OCI-LY3 (cell line): ENCODE measurements at regions not wholly inside any gene's neighbourhood (a gene's known extent, or its start where the extent isn't known, plus 50 kb on each side); places are given as distances from the start of the nearest gene placed in this dataset.

Experiments used
- H2AFZ ChIP-seq: fragments of 200-600, 300-600 bp; shearing (Covaris generic); 2 replicates; pipeline ENCODE4 v1.6.0; 2014; ENCODE audit warnings: antibody characterized with exemption, low read depth, low read length
- H3K27ac ChIP-seq: fragments of 200-600, 300-600 bp; sonication (generic); 2 replicates; pipeline ENCODE4 v1.5.1; 2014; ENCODE audit warnings: mild to moderate bottlenecking, low read length, moderate library complexity, mixed read lengths
- H3K27me3 ChIP-seq: fragments of 200-600, 300-600 bp; sonication (generic); 2 replicates; pipeline ENCODE4 v1.6.1; 2014; ENCODE audit warnings: low read depth, low read length, mixed read lengths
- H3K36me3 ChIP-seq: fragments of 200-600, 300-600 bp; sonication (generic); replicated peaks from 2 replicates; pipeline ENCODE3; 2014; ENCODE audit warnings: low read depth, low read length, mixed read lengths
- H3K4me1 ChIP-seq: fragments of 300-600, 200-600 bp; sonication (generic); 2 replicates; pipeline ENCODE4 v1.6.1; 2014; ENCODE audit warnings: low read length, mixed read lengths
- H3K4me2 ChIP-seq: fragments of 200-600, 300-600 bp; sonication (generic); 2 replicates; pipeline ENCODE4 v1.6.1; 2014; ENCODE audit warnings: low read length, mixed read lengths
- H3K4me3 ChIP-seq: fragments of 300-600, 200-600 bp; sonication (generic); 2 replicates; pipeline ENCODE4 v1.5.1; 2014; ENCODE audit warnings: antibody characterized with exemption, mild to moderate bottlenecking, low read length, moderate library complexity
- H3K79me2 ChIP-seq: fragments of 300-600, 200-600 bp; shearing (Covaris generic); 2 replicates; pipeline ENCODE4 v1.6.1; 2014; ENCODE audit warnings: mild to moderate bottlenecking, low read length, mixed read lengths
- H3K9ac ChIP-seq: fragments of 300-600, 200-600 bp; shearing (Covaris generic); 2 replicates; pipeline ENCODE4 v1.6.0; 2014; ENCODE audit warnings: mild to moderate bottlenecking, low read length, moderate library complexity
- H3K9me3 ChIP-seq: fragments of 200-600, 300-600 bp; shearing (Covaris generic); 2 replicates; pipeline ENCODE4 v1.6.1; 2014; ENCODE audit warnings: low read length, mixed read lengths; ENCODE audit not compliant: insufficient read depth
- H4K20me1 ChIP-seq: fragments of 200-600, 300-600 bp; sonication (generic); 2 replicates; pipeline ENCODE4 v1.6.1; 2016; ENCODE audit warnings: low read length, mixed read lengths; ENCODE audit not compliant: insufficient read depth
- CTCF ChIP-seq: fragments of 200-600, 300-600 bp; sonication (generic); IDR thresholded peaks from 2 replicates; pipeline ENCODE4 v1.5.1; 2014; ENCODE audit warnings: antibody characterized with exemption, low read length, low read depth
- EZH2phosphoT487 ChIP-seq: fragments of 200-600 bp; shearing (Covaris generic); IDR thresholded peaks from 2 replicates; pipeline ENCODE4 v1.6.1; 2018; ENCODE audit warnings: antibody characterized with exemption, mixed run types, low read depth

- no peak overlapping the region for H3K4me2 ChIP-seq
- H3K27me3 ChIP-seq, result peaks cover 98% of the 10 kb centered on the region
Observed at GRCh38 chr3:72247126-72247525, 462.2 kb upstream of the PROK2 start.

GRCh38 chr3:72246685-72247084 is 461.7 kb upstream of the PROK2 start:
- H2AFZ ChIP-seq, result no peak overlapping the region
- TF ChIP-seq EZH2phosphoT487, result no peak
- no peak for TF ChIP-seq CTCF
- no peaks in the 10 kb centered on the region for H4K20me1 ChIP-seq
- no peak overlapping the region for H3K27ac ChIP-seq
- no peaks in the 10 kb centered on the region for H3K9me3 ChIP-seq
- H3K4me3 ChIP-seq, result no peak overlapping the region
- peaks cover 95% of the 10 kb centered on the region for H3K27me3 ChIP-seq
- H3K79me2 ChIP-seq, result no peaks in the 10 kb centered on the region
- 0 out of 2 replicates have a peak, but pooled peaks cover 3% of the 10 kb centered on the region for H3K4me1 ChIP-seq
- H3K9ac ChIP-seq, result no peak overlapping the region
- no peaks in the 10 kb centered on the region for H3K36me3 ChIP-seq
- no peak overlapping the region for H3K4me2 ChIP-seq

More at GRCh38 chr3:72247126-72247525, 462.2 kb upstream of the PROK2 start:
- Histone ChIP-seq H3K9ac (no peak overlapping the region), H3K79me2 (no peaks in the 10 kb centered on the region), H2AFZ (no peak overlapping the region), H3K27ac (no peak overlapping the region), H4K20me1 (no peaks in the 10 kb centered on the region), H3K4me3 (no peak overlapping the region), H3K4me1 (0 out of 2 replicates have a peak, but pooled peaks cover 3% of the 10 kb centered on the region), H3K36me3 (no peaks in the 10 kb centered on the region), H3K9me3 (no peaks in the 10 kb centered on the region)
- TF ChIP-seq EZH2phosphoT487 (no peak), CTCF (no peak)

- H3K9ac ChIP-seq, result no peak overlapping the region
- no peaks in the 10 kb centered on the region for H3K79me2 ChIP-seq
- H3K4me3 ChIP-seq, result no peak overlapping the region
- H3K36me3 ChIP-seq, result no peaks in the 10 kb centered on the region
- H4K20me1 ChIP-seq, result peaks cover 7% of the 10 kb centered on the region; the same call in 1 of the 2 replicates
- H2AFZ ChIP-seq, result no peak overlapping the region
- 0 out of 2 replicates have a peak, but pooled peaks cover 3% of the 10 kb centered on the region for H3K4me1 ChIP-seq
- H3K27ac ChIP-seq, result no peak overlapping the region
- peaks cover 95% of the 10 kb centered on the region for H3K27me3 ChIP-seq
- no peak overlapping the region for H3K4me2 ChIP-seq
- no peak for TF ChIP-seq CTCF
- no peak for TF ChIP-seq EZH2phosphoT487
- no peaks in the 10 kb centered on the region for H3K9me3 ChIP-seq
Observed at GRCh38 chr3:72245183-72245811, 460.3 kb upstream of the PROK2 start.

GRCh38 chr3:72244396-72244795 is 459.4 kb upstream of the PROK2 start:
- no peak overlapping the region for H3K27ac ChIP-seq
- no peaks in the 10 kb centered on the region for H3K79me2 ChIP-seq
- H3K9ac ChIP-seq, result no peak overlapping the region
- no peaks in the 10 kb centered on the region for H3K36me3 ChIP-seq
- no peak for TF ChIP-seq CTCF
- TF ChIP-seq EZH2phosphoT487, result no peak
- no peak overlapping the region for H3K4me3 ChIP-seq
- peaks cover 95% of the 10 kb centered on the region for H3K27me3 ChIP-seq
- peaks cover 7% of the 10 kb centered on the region; the same call in 1 of the 2 replicates for H4K20me1 ChIP-seq
- H2AFZ ChIP-seq, result no peak overlapping the region
- no peaks in the 10 kb centered on the region for H3K9me3 ChIP-seq
- H3K4me2 ChIP-seq, result no peak overlapping the region
- 0 out of 2 replicates have a peak, but pooled peaks cover 3% of the 10 kb centered on the region for H3K4me1 ChIP-seq
